T-cell (primary cell): ENCODE measurements at regions not wholly inside any gene's neighbourhood (a gene's known extent, or its start where the extent isn't known, plus 50 kb on each side); places are given as distances from the start of the nearest gene placed in this dataset.
"Not testable (repeated sequence)": the region's sequence is repeated elsewhere in the genome, so short reads cannot be mapped to it uniquely, and the experiment has no call there.

Experiments used
- ATAC-seq, 4 experiments: fragments of 200-7000 bp in 3 of 4; fragments of 150-1000 bp in 1 of 4; cut with Tn5 transposase; replicated peaks in 1 of 4; 1 replicate in 3 of 4; 2 replicates in 1 of 4; pipeline ENCODE4 v1.10.0; 2021; ENCODE audit warnings: moderate library complexity in 3 of 4, mild to moderate bottlenecking in 2 of 4, moderate number of reproducible peaks in 1 of 4
- CTCF ChIA-PET, 2 donors: fragments of 300-600 bp; sonication (Branson Sonifier 250); formaldehyde crosslinking; loops; one replicate each; lab custom pipeline; 2022; ENCODE audit warnings: antibody characterized with exemption in 2 of 2; lab: Charles Lee
- POLR2A ChIA-PET, 2 donors: fragments of 300-600 bp; sonication (Branson Sonifier 250); formaldehyde crosslinking; loops; one replicate each; lab custom pipeline; 2022; ENCODE audit warnings: antibody characterized with exemption in 2 of 2; lab: Charles Lee
- DNase-seq, 35 experiments: peaks; one replicate each; pipeline versions ENCODE4 v3.0.0 to v3.0.0-alpha.2; 2013 to 2023
- H3K27ac ChIP-seq: one replicate; pipeline ENCODE4 v1.5.1; 2013; ENCODE audit warnings: low read length
- H3K27me3 ChIP-seq, 2 experiments: replicated peaks in 1 of 2; 1 replicate in 1 of 2; 2 replicates in 1 of 2; pipeline versions ENCODE4 v1.6.1 to v1.7.0; 2013; ENCODE audit warnings: low read length in 1 of 2, mixed read lengths in 1 of 2; ENCODE audit not compliant: control insufficient read depth in 2 of 2, insufficient read depth in 2 of 2; ENCODE audit errors: extremely low read depth in 1 of 2
- H3K36me3 ChIP-seq, 2 donors: 1 replicate in 1 of 2; 2 replicates in 1 of 2; pipeline versions ENCODE4 v1.6.1 to v1.7.0; 2013; ENCODE audit warnings: low read length in 1 of 2; ENCODE audit not compliant: control insufficient read depth in 2 of 2, insufficient read depth in 1 of 2; ENCODE audit errors: extremely low read depth in 1 of 2
- H3K4me1 ChIP-seq, 2 experiments: 1 replicate in 1 of 2; 2 replicates in 1 of 2; pipeline versions ENCODE4 v1.6.1 to v1.7.0; 2013; ENCODE audit warnings: low read length in 2 of 2, mixed read lengths in 1 of 2; ENCODE audit not compliant: insufficient read depth in 2 of 2, control insufficient read depth in 1 of 2; ENCODE audit errors: extremely low read depth in 1 of 2
- H3K4me3 ChIP-seq, 2 donors: 1 replicate in 1 of 2; 2 replicates in 1 of 2; pipeline versions ENCODE4 v1.5.1 to v1.7.0; 2013; ENCODE audit warnings: mild to moderate bottlenecking in 2 of 2, low read length in 1 of 2, moderate library complexity in 1 of 2; ENCODE audit not compliant: control insufficient read depth in 1 of 2; ENCODE audit errors: extremely low read depth in 1 of 2
- H3K9me3 ChIP-seq: 2 replicates; pipeline ENCODE4 v1.7.0; 2013
- H3K27ac Mint-ChIP-seq, 2 donors: one replicate each; pipeline ENCODE4 v1.8.0; 2020 to 2021; ENCODE audit warnings: mild to moderate bottlenecking in 2 of 2, mixed read lengths in 2 of 2
- H3K27me3 Mint-ChIP-seq, 2 donors: one replicate each; pipeline ENCODE4 v1.8.0; 2021 to 2022; ENCODE audit warnings: mixed read lengths in 2 of 2
- H3K36me3 Mint-ChIP-seq: one replicate; pipeline ENCODE4 v1.8.0; 2021; ENCODE audit warnings: mixed read lengths
- H3K4me1 Mint-ChIP-seq, 3 donors: one replicate each; pipeline ENCODE4 v1.8.0; 2020 to 2022; ENCODE audit warnings: mixed read lengths in 3 of 3, mild to moderate bottlenecking in 1 of 3
- H3K4me3 Mint-ChIP-seq, 3 donors: one replicate each; pipeline ENCODE4 v1.8.0; 2020 to 2022; ENCODE audit warnings: mild to moderate bottlenecking in 3 of 3, mixed read lengths in 3 of 3, moderate library complexity in 3 of 3
- H3K9me3 Mint-ChIP-seq, 3 donors: one replicate each; pipeline ENCODE4 v1.8.0; 2020 to 2022; ENCODE audit warnings: mixed read lengths in 3 of 3
- WGBS: methylation state at CpG from one replicate; pipeline ENCODE4 v1.1.5; 2013; ENCODE audit warnings: missing lambda C conversion rate; ENCODE audit not compliant: insufficient coverage; 5-methylcytosine and 5-hydroxymethylcytosine counted together

GRCh38 chr20:47925593-47925992 lies 140.3 kb upstream of the SULF2 start:
- Mint-ChIP-seq H3K4me1 (no peaks in the 10 kb centered on the region), H3K27me3 (peaks cover 18 to 32% of the 10 kb centered on the region in 2 donors), H3K27ac (no peak overlapping the region), H3K4me3 (no peak overlapping the region), H3K36me3 (no peaks in the 10 kb centered on the region), H3K9me3 (no peaks in the 10 kb centered on the region)
- Histone ChIP-seq H3K36me3 (no peaks in the 10 kb centered on the region), H3K4me3 (no peak overlapping the region), H3K27me3 (peaks cover 3 to 6% of the 10 kb centered on the region in 2 experiments), H3K9me3 (no peaks in the 10 kb centered on the region), H3K27ac (no peak overlapping the region), H3K4me1 (no peaks in the 10 kb centered on the region)
- CTCF ChIA-PET: no interaction called here
- 83% methylated on average over 2 of the region's 3 CpGs for WGBS
- no peak for ATAC-seq
- no peak for DNase-seq
- POLR2A ChIA-PET: no interaction called here

- Mint-ChIP-seq H3K9me3 (peaks cover 5 to 13% (median 8%) of the 10 kb centered on the region in 3 donors), H3K4me3 (no peak overlapping the region), H3K27ac (no peak overlapping the region), H3K4me1 (no peaks in the 10 kb centered on the region), H3K36me3 (no peaks in the 10 kb centered on the region), H3K27me3 (peaks cover 25 to 32% of the 10 kb centered on the region in 2 donors)
- ChIA-PET POLR2A (no interaction called here), CTCF (no interaction called here)
- Histone ChIP-seq H3K9me3 (no peaks in the 10 kb centered on the region), H3K4me3 (no peak overlapping the region), H3K36me3 (no peaks in the 10 kb centered on the region), H3K27ac (no peak overlapping the region), H3K4me1 (no peaks in the 10 kb centered on the region), H3K27me3 (peaks cover 0 to 6% of the 10 kb centered on the region in 2 experiments)
- WGBS: no CpG with 5 or more reads among the region's 4 CpGs
- DNase-seq: no peak
- no peak for ATAC-seq
Measured at GRCh38 chr20:47922269-47922668, 137.0 kb upstream of the SULF2 start.

DNA sequence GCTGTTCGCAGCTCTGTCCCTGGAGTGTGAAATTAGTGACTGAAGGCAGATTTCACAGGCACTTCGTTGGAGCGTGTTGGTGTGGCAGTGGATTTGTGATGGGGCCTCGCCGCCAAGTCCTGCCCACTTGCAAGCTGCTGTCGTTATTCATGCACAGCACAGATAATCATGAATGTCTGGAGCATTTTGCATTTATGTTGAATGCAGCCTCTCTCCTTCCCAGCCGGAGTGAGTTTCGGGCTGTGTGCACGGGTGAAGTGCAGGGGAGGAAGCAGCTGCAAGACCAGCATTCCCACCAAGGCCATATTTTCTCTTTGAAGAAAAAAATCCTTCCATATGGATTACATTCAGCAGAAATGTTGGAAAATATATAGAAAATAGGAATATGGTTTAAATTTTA lies 136.5 kb upstream of the SULF2 start:
- peaks cover 8 to 17% (median 12%) of the 10 kb centered on the region in 3 donors for H3K9me3 Mint-ChIP-seq
- POLR2A ChIA-PET, H3K9me3 ChIP-seq, ATAC-seq, H3K27ac Mint-ChIP-seq, H3K27ac ChIP-seq, H3K4me1 Mint-ChIP-seq, DNase-seq, H3K4me3 Mint-ChIP-seq, H3K4me3 ChIP-seq, H3K36me3 Mint-ChIP-seq, H3K4me1 ChIP-seq, CTCF ChIA-PET, H3K36me3 ChIP-seq, H3K27me3 ChIP-seq: not testable (repeated sequence)
- peaks cover 25 to 32% of the 10 kb centered on the region in 2 donors for H3K27me3 Mint-ChIP-seq
- no CpG with 5 or more reads among the region's 9 CpGs for WGBS

DNA sequence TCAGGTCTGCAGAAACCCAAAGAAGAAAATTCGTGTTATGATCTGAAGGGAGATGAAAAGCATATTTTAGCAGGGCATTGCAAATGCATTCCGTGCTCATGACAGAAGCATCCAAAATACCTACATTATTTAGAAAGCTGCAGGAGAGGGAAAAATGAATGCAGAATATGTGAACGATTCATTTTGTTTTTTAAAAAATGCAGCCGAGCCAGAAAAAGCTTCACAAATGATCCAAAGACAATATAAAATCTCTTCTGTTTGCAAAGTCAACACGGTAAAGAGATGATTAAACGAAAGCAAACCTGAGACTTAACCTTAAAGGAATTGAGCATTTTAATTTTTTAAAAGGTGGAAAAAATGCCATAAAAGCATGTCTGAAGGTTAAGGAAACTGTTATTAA lies 136.1 kb upstream of the SULF2 start:
- Histone ChIP-seq H3K9me3 (no peaks in the 10 kb centered on the region), H3K36me3 (no peaks in the 10 kb centered on the region), H3K4me3 (no peak overlapping the region), H3K4me1 (no peaks in the 10 kb centered on the region), H3K27me3 (peaks cover 0 to 6% of the 10 kb centered on the region in 2 experiments), H3K27ac (no peak overlapping the region)
- ATAC-seq: no peak
- no peak for DNase-seq
- ChIA-PET CTCF (no interaction called here), POLR2A (no interaction called here)
- H3K27me3 Mint-ChIP-seq: peaks cover 27 to 33% of the 10 kb centered on the region in 2 donors
- no CpG with 5 or more reads among the region's 6 CpGs for WGBS
- H3K4me1 Mint-ChIP-seq: no peaks in the 10 kb centered on the region
- H3K9me3 Mint-ChIP-seq: peaks cover 11 to 19% (median 14%) of the 10 kb centered on the region in 3 donors
- H3K36me3 Mint-ChIP-seq: no peaks in the 10 kb centered on the region
- no peak overlapping the region for H3K4me3 Mint-ChIP-seq
- H3K27ac Mint-ChIP-seq: no peak overlapping the region

GRCh38 chr20:47917549-47918070 lies 132.3 kb upstream of the SULF2 start:
- no peaks in the 10 kb centered on the region for H3K4me1 Mint-ChIP-seq
- no peaks in the 10 kb centered on the region for H3K36me3 ChIP-seq

GRCh38 chr20:47915495-47915894 lies 130.2 kb upstream of the SULF2 start:
- H3K36me3 Mint-ChIP-seq: no peaks in the 10 kb centered on the region
- CTCF ChIA-PET: no interaction called here
- WGBS: 100% methylated on average over 2 of the region's 3 CpGs
- H3K27ac Mint-ChIP-seq: no peak overlapping the region
- no peak overlapping the region for H3K4me3 ChIP-seq
- H3K4me1 Mint-ChIP-seq: no peaks in the 10 kb centered on the region
- H3K9me3 ChIP-seq: no peaks in the 10 kb centered on the region
- ATAC-seq (no peak), DNase-seq (no peak)
- no peak overlapping the region for H3K27ac ChIP-seq
- no peaks in the 10 kb centered on the region for H3K4me1 ChIP-seq
- peaks cover 25 to 28% of the 10 kb centered on the region in 2 donors for H3K27me3 Mint-ChIP-seq
- H3K9me3 Mint-ChIP-seq: peaks cover 18 to 21% (median 19%) of the 10 kb centered on the region in 3 donors
- no peak overlapping the region for H3K4me3 Mint-ChIP-seq
- peaks cover 0 to 2% of the 10 kb centered on the region in 2 experiments for H3K27me3 ChIP-seq
- H3K36me3 ChIP-seq: no peaks in the 10 kb centered on the region
- POLR2A ChIA-PET: interaction anchor here in 1 of 2 donors (0.6 kb wide), 1 partner anchor 13 kb away, joined by 4 read pairs; no protein-coding TSS in a partner anchor

More at GRCh38 chr20:47917549-47918070, 132.3 kb upstream of the SULF2 start:
- Histone ChIP-seq H3K27ac (no peak overlapping the region), H3K9me3 (no peaks in the 10 kb centered on the region), H3K4me3 (no peak overlapping the region), H3K4me1 (no peaks in the 10 kb centered on the region), H3K27me3 (peaks cover 0 to 2% of the 10 kb centered on the region in 2 experiments)
- Mint-ChIP-seq H3K4me3 (no peak overlapping the region), H3K27me3 (peaks cover 27 to 31% of the 10 kb centered on the region in 2 donors), H3K27ac (no peak overlapping the region), H3K36me3 (no peaks in the 10 kb centered on the region), H3K9me3 (peaks cover 18 to 21% (median 19%) of the 10 kb centered on the region in 3 donors)
- WGBS: 100% methylated on average over 2 of the region's 2 CpGs
- DNase-seq: no peak
- no peak for ATAC-seq
- CTCF ChIA-PET: no interaction called here
- POLR2A ChIA-PET: no interaction called here
